ENCODE measurements at regions not wholly inside any gene's neighbourhood (a gene's known extent, or its start where the extent isn't known, plus 50 kb on each side); places are given as distances from the start of the nearest gene placed in this dataset.

- no peaks in the 10 kb centered on the region for H3K4me1 ChIP-seq (replicated peaks)
- H3K4me3 ChIP-seq, result no peak overlapping the region
- no peak overlapping the region for H3K27ac ChIP-seq
- no peak for DNase-seq (ENCODE audit: low spot score)
- 95% methylated on average over 8 of the region's 8 CpGs for WGBS
- intact Hi-C loops (cut with DNase I), result no loop called here
- H3K27me3 ChIP-seq (replicated peaks; ENCODE audit: insufficient read depth), result no peaks in the 10 kb centered on the region
- TF ChIP-seq POLR2A (IDR thresholded peaks at IDR 0.05), result no peak
- no peaks in the 10 kb centered on the region for H3K36me3 ChIP-seq
- no peaks in the 10 kb centered on the region for H3K9me3 ChIP-seq
Measured at GRCh38 chr6:155913816-155914215, 458.2 kb upstream of the NOX3 start.

GRCh38 chr6:155909710-155910109, 454.1 kb upstream of the NOX3 start:
- H3K27me3 ChIP-seq (replicated peaks; ENCODE audit: insufficient read depth), result no peaks in the 10 kb centered on the region
- no peak for DNase-seq (ENCODE audit: low spot score)
- WGBS, result 71% methylated on average over 2 of the region's 2 CpGs
- H3K36me3 ChIP-seq, result no peaks in the 10 kb centered on the region
- TF ChIP-seq POLR2AphosphoS5 (IDR thresholded peaks at IDR 0.05), result no peak
- TF ChIP-seq POLR2A (IDR thresholded peaks at IDR 0.05), result no peak
- TF ChIP-seq CTCF (IDR thresholded peaks at IDR 0.05), result no peak
- no peak overlapping the region for H3K27ac ChIP-seq
- no peak overlapping the region for H3K4me3 ChIP-seq
- no peaks in the 10 kb centered on the region for H3K4me1 ChIP-seq (replicated peaks)
- H3K9me3 ChIP-seq, result no peaks in the 10 kb centered on the region
- intact Hi-C loops (cut with DNase I), result no loop called here

DNA sequence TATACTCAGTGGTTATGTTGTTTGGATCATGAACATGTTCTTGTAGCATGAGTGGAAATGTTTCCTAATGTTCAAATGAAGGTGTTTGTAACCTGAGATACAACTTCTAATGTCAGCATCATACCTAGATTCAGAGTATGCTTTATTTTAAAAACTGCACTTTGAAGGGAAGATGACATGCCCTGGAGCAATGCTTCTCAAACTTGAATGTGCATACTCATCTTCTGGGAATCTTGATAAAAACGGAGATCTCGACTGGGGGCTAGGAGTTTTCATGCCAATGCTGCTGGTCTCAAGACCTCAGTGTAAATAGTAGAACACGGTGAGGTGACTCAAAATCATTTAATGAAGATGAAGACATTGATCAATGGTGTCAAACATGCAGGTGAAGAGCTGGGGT, 440.0 kb upstream of the NOX3 start:
- Histone ChIP-seq H3K36me3 (no peaks in the 10 kb centered on the region), H3K27me3 (replicated peaks; ENCODE audit: insufficient read depth) (no peaks in the 10 kb centered on the region), H3K27ac (no peak overlapping the region), H3K4me1 (replicated peaks) (no peaks in the 10 kb centered on the region), H3K4me3 (no peak overlapping the region), H3K9me3 (no peaks in the 10 kb centered on the region)
- 76% methylated on average over 3 of the region's 3 CpGs for WGBS
- TF ChIP-seq CTCF (IDR thresholded peaks at IDR 0.05), result no peak
- TF ChIP-seq POLR2AphosphoS5 (IDR thresholded peaks at IDR 0.05), result no peak
- TF ChIP-seq POLR2A (IDR thresholded peaks at IDR 0.05), result no peak
- DNase-seq (ENCODE audit: low spot score), result no peak
- intact Hi-C loops (cut with DNase I), result no loop called here

- 93% methylated on average over 5 of the region's 5 CpGs for whole genome bisulfite sequencing
- Histone ChIP-seq H3K27ac (no peak overlapping the region), H3K27me3 (replicated peaks; ENCODE audit: insufficient read depth) (no peaks in the 10 kb centered on the region), H3K36me3 (no peaks in the 10 kb centered on the region), H3K9me3 (no peaks in the 10 kb centered on the region), H3K4me3 (no peak overlapping the region), H3K4me1 (replicated peaks) (no peaks in the 10 kb centered on the region)
- no peak for DNase-seq (ENCODE audit: low spot score)
- intact Hi-C loops (cut with DNase I), result no loop called here
- no peak for TF ChIP-seq POLR2A (IDR thresholded peaks at IDR 0.05)
- TF ChIP-seq POLR2AphosphoS5 (IDR thresholded peaks at IDR 0.05), result no peak
- no peak for TF ChIP-seq CTCF (IDR thresholded peaks at IDR 0.05)
Measured at GRCh38 chr6:155894758-155895157, 439.1 kb upstream of the NOX3 start.

DNA sequence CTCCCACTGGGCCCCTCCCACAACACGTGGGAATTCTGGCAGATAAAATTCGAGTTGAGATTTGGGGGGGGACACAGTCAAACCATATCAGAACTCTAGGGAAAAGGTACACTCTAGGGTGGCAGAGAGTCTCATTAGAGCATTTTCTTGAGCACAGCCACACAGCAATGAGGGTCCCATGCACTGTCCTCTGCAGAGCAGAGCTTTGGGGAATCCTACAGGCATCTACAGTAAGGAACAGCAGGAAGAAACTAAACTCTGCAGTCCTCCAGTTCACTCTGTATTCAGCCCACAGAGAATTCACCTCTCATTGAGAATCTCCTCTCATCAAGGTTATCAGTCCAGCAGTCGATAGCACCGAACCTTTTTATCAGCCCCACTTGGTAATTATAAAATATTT, 438.6 kb upstream of the NOX3 start:
- 84% methylated on average over 4 of the region's 4 CpGs for WGBS
- H3K4me3 ChIP-seq, result no peak overlapping the region
- H3K9me3 ChIP-seq, result no peaks in the 10 kb centered on the region
- H3K27me3 ChIP-seq (replicated peaks; ENCODE audit: insufficient read depth), result no peaks in the 10 kb centered on the region
- H3K4me1 ChIP-seq (replicated peaks), result no peaks in the 10 kb centered on the region
- DNase-seq (ENCODE audit: low spot score), result no peak
- TF ChIP-seq CTCF (IDR thresholded peaks at IDR 0.05), result no peak
- no peak for TF ChIP-seq POLR2AphosphoS5 (IDR thresholded peaks at IDR 0.05)
- no peak for TF ChIP-seq POLR2A (IDR thresholded peaks at IDR 0.05)
- no peaks in the 10 kb centered on the region for H3K36me3 ChIP-seq
- intact Hi-C loops (cut with DNase I), result no loop called here
- H3K27ac ChIP-seq, result no peak overlapping the region

Measured in prostate gland (tissue), 2 donors.